Embryonic facial prominence (tissue), 1 donor: ENCODE measurements at regions not wholly inside any gene's neighbourhood (a gene's known extent, or its start where the extent isn't known, plus 50 kb on each side); places are given as distances from the start of the nearest gene placed in this dataset.
"Not testable (repeated sequence)": the region's sequence is repeated elsewhere in the genome, so short reads cannot be mapped to it uniquely, and the experiment has no call there.

Experiments used
- DNase-seq: peaks from one replicate; pipeline ENCODE4 v3.0.0-alpha.2; 2016; ENCODE audit errors: extremely low spot score

GRCh38 chr11:22567759-22568158, 57.9 kb downstream of the FANCF start:
- no peak for DNase-seq

GRCh38 chr11:22566293-22566692, 59.3 kb downstream of the FANCF start:
- DNase-seq, result no peak

- DNase-seq, result no peak
These were observed 64.3 kb downstream of the FANCF start for GRCh38 chr11:22561283-22561682.

DNA sequence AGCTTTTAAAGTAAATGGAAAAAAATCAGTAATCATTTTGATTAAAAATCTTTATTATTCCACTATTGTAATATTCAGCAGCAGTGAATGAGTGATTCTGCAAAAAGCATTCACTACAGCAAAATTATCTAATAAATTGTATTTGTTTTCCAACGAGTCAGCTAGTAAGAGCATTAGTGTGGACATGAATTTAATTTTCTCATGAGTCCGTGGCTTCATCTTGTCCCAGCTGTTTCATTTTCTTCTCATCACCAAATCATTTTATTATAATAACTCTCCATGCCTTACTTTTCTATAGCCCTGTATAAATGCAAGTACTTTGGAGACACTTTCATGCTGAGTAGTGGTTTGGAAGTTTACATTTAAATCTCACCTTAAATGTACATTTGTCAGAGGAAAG, 66.2 kb downstream of the FANCF start:
- no peak for DNase-seq

DNA sequence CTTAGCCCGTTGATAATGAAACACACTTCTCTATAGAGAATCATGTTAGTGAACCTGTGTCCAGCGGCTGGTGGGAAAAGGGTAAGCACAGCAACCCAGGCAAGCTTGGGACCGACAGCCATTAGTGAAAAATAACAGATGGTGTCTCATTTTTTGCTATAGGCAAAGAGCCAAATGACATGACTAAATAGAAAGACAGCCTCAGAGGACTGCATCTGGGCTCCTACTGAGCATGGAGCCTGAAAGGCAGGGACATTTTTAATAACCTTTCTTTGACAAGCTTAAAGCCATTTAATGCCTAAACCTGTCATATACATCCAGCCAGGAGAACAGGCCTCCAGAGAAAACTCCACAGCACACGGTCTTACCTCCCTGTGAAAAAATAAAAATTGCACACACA, 67.0 kb downstream of the FANCF start:
- no peak for DNase-seq

DNA sequence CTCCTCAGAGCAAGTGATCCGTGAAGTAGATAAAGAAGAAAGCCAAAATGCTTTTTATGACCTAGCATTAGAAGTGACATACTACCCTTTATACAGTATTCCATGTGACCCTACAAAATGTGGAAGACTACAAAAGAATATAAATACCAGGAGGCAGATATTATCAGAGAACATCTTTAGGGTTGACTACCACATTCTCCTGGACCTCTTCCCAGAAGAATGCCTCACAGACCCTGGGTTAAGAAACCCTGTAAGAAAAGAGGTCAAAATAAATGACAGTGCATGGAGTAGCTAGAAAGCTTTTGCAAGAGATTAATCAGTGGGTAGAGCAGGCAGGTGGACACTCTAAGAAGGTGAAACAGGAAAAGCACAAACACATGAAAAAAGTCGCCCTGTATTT, 69.2 kb downstream of the FANCF start:
- DNase-seq, result no peak

- DNase-seq, result no peak
These were observed 69.7 kb downstream of the FANCF start for GRCh38 chr11:22555881-22556280.

DNA sequence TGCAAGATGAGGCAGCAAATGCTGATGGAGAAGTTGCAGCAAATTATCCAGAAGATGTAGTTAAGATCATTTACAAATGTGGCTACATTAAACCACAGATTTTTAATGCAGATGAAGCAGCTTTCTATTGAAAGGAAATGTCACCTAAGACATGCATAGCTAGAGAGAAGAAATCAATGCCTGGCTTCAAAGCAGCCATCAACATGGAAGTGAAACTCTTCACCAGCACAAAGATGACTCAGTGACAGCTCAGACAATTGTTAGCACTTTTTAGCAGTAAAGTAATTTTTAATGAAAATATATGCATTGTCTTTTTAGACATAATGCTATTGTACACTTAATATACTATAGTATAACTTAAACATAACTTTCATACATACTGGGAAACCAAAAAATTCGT, 71.4 kb downstream of the FANCF start:
- DNase-seq, result no peak

DNA sequence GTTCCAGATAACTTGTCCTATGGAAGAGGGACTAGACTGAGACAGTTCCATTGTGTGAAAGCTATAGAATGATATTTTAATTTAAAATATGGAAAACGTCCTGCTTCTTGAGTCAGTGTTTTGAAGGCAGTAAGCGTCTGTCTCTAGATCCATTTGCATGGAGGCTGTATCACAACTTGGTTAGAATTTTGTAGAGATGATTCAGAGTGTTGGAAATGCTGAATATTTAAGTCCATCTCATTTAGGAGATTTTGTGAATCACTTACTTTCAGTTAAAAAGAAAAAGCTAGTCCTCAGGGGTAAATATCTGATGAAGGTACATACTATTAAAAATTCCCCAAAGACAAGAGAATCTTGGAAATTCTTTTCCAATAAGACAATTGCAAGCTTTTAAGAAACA, 72.7 kb downstream of the FANCF start:
- DNase-seq, result no peak

DNA sequence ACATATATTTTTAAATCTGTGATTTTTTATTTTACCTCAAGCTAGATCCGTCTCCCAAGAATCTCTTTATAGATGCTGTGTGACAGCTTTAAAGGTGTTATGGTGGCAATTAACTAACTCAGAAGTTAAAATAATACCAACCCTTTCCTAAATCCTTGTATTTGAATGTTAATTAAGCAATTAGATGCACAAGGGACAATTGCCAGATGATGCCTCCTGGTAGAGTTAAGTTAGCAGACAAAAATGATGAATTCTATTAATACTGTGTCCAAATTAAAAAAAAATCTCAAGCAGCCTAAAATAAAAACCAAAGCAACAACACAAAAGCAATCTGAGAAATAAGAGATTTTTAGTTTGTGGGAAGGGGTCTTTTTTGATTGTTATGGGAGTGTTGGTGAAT, 78.9 kb downstream of the FANCF start:
- DNase-seq, result no peak

DNA sequence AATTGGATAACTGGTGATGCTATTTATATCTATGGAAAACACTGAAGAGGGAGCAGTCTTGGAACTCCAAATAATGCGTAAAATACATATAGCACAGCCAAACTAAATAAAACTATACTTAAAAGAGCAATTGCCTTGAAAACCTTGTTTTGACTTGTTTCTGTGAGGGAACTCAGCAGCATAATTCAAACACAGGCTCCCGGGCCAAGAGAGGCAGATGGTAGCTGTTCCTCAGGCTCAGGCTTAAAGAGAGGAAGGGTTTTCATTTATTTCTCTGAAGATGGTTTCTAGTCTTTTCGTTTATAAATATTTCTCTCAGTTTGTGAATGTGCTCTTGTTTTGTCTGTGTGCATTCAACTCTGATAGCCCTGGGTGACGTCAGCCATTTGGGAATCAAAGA, 82.4 kb downstream of the FANCF start:
- DNase-seq, result no peak

- no peak for DNase-seq
These were observed 85.8 kb downstream of the FANCF start for GRCh38 chr11:22539821-22540256.

DNA sequence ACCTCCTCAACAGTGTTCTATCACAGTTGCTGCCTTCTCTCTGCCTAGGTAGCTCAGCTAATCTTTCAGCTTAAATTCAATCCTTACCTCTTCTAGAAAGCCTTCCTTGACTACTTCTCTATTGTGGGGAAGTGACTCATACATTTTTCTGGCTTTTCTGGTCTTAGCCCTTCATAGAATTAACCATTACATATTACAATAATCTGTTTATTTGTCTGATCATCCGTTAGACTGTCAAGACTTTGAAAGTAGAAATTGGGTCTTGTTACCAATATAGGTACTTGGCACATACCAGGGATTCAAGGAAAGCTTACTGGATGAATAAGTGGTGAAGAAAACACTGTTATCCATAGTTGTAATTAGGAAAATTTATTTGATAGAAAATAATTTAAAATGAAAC, 89.6 kb downstream of the FANCF start:
- DNase-seq, result no peak

DNA sequence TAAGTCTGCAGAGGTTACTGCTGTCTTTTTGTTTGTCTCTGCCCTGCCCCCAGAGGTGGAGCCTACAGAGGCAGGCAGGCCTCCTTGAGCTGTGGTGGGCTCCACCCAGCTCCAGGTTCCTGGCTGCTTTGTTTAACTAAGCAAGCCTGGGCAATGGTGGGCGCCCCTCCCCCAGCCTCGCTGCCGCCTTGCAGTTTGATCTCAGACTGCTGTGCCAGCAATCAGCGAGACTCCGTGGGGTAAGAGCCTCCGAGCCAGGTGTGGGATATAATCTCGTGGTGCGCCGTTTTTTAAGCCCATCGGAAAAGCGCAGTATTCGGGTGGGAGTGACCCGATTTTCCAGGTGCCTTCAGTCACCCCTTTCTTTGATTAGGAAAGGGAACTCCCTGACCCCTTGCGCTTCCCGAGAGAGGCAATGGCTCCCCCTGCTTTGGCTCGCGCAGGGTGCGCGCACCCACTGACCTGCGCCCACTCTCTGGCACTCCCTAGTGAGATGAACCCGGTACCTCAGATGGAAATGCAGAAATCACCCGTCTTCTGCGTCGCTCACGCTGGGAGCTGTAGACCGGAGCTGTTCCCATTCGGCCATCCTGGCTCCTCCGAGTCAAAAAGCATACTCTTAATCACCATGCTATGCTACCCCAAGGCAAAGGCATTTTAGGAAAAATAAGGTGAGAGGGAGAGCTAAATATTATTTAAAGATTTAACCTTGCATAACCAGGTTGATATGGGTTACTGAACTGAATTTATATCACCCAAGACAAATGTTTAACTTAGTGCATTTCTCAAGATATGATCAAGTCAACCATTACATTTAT, 96.8 kb downstream of the FANCF start:
- not testable (repeated sequence) for DNase-seq

DNA sequence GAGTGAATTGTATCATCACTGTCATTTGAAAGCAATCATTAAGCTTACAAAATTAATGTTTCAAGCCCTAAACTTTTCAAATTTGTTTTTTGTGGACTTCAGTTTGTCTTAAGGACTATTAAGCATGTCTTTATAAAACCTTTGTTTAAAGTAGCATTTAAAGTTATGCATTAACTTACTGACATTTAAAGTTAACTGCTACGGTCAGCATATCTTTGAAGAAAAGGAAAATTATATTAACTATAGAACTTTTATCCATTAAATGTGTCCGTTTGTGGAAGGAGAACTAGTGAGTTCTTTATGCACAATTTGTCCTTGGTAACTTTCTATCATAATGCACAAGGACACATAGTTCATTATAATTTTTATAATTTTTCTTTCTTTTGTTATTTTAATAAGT, 103.4 kb downstream of the FANCF start:
- no peak for DNase-seq

DNA sequence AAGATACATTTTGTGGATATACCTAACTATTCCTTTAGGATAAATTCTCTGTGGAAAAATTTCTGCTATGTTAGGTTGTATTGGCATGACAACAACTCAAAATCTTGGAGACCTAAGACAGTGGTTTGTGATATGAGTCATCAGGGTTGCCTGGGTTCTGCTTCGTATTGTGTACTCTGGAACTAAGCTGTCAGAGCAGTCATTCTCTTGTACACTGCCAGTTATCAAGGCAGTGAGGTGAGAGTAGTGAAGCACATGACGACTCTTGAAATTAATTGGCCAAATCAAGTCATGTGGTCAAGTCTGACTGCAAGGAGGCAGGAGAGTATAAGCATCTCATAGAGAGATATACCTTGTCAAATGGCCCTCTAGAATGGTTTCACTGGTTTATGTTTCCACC, 104.4 kb downstream of the FANCF start:
- DNase-seq, result no peak

DNA sequence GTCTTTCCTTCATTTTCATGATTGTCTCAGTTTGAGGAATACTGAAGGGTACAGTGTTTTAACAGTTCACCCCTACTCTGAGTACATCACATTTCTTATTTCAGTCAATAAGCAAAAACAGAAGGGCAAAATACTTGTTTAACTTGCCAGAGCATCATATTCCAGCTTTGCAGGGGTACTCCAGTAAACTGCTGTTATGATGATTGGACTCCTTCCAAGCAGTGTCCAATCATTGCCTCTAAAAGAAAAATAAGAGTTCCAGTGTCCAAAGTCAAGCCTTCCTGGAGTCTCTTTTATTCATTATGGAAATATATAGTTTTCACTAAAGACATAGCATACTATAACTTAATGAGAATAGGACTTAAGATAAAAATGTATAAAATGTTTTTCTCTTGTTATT, 105.1 kb downstream of the FANCF start:
- DNase-seq, result no peak

DNA sequence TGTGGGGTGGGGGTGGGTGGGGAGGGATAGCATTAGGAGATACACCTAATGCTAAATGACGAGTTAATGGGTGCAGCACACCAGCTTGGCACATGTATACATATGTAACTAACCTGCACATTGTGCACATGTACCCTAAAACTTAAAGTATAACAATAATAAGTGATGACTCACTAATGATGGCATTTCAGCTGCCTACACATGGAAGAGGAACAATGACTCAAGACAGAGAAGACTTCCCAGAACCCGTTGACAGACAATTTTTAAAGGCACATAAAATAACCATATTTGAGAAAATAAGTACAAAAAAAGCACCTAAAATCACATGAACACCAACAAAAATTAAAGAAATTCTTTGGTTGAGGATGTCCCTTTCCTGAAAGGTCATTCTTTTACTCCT, 107.3 kb downstream of the FANCF start:
- DNase-seq, result not testable (repeated sequence)

GRCh38 chr11:22516111-22516510, 109.5 kb downstream of the FANCF start:
- DNase-seq, result no peak

- DNase-seq, result no peak
These were observed 113.2 kb downstream of the FANCF start for GRCh38 chr11:22512457-22512856.

GRCh38 chr11:22510741-22511140, 114.9 kb downstream of the FANCF start:
- DNase-seq, result no peak

DNA sequence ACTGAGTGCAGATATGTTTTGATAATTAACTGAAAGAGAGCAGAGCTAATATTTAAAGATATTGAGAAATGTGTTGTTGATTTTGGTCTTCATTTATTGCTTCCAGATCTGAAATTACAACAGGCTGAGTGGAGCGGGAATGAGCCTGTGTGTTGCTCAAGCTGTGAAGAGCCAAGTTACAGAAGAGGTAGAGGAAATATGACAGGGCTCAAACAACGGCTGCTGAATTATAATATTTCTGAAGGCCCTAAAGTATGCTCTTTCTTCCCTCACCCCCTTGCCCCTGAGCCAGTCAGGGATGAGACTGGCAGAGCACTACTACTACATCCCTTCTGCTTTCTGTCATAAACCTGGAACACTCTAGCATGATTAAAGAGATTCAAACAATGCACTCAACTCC, 115.6 kb downstream of the FANCF start:
- no peak for DNase-seq

DNA sequence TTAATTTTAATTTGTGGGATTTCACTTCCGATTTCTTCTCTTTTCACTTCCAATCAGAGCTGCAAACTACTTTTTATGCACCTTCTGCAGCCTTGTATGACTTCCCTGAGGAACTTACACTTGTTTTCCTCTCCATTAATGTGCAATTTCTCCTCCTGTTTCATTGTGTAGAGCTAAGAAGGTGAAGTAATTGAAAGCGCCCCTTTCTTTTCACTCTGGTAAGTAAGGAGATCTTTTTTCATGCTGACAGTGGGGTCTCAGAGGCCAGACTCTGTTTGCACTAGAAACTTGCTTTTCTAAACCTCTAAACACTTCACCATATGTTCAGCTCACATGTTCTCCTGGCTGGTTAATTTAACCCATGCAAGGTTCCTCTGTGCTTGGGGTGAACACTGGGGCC, 117.0 kb downstream of the FANCF start:
- DNase-seq, result no peak

DNA sequence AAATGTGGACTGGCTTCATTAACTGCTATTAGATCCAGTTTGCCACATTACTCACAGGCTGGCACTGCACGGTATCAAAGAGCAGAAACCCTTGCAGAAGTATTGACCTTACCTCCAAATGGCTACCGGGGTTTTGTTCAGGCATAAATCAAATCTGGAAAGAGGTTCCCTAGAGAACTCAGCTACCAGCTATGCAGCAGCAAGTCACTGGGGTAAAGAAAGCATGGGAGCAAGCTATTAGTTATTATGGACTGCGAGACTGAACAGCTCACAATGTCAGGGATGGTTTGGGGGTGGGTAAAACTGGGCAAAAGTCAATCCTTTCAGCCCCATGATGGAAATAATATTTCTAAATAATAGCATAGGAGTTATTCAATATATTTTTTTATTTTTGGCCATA, 128.1 kb downstream of the FANCF start:
- DNase-seq, result no peak
